Brain microvascular endothelial cell (primary cell): ENCODE measurements at regions not wholly inside any gene's neighbourhood (a gene's known extent, or its start where the extent isn't known, plus 50 kb on each side); places are given as distances from the start of the nearest gene placed in this dataset.

Source experiments
- DNase-seq: peaks from one replicate; pipeline ENCODE4 v3.0.0-alpha.2; 2020
- H3K27ac ChIP-seq: fragments of 250-450 bp; sonication (Bioruptor Pico); 2 replicates; pipeline ENCODE4 v1.5.1; 2020; ENCODE audit warnings: mild to moderate bottlenecking, moderate library complexity
- H3K27me3 ChIP-seq: fragments of 250-450 bp; sonication (Bioruptor Pico); replicated peaks from 2 replicates; pipeline ENCODE4 v1.5.1; 2020; ENCODE audit warnings: mild to moderate bottlenecking
- H3K36me3 ChIP-seq: fragments of 250-450 bp; sonication (Bioruptor Pico); replicated peaks from 2 replicates; pipeline ENCODE4 v1.5.1; 2020; ENCODE audit warnings: mild to moderate bottlenecking
- H3K4me3 ChIP-seq: 2 replicates; pipeline ENCODE4 v1.5.1; 2011; ENCODE audit warnings: low read depth, mild to moderate bottlenecking, control low read depth, low read length, moderate library complexity
- CTCF ChIP-seq: IDR thresholded peaks from 2 replicates; pipeline ENCODE4 v1.5.1; 2011; ENCODE audit warnings: low read depth, mild to moderate bottlenecking, moderate library complexity, low read length, control low read depth, inconsistent platforms; ENCODE audit errors: missing control alignments
- in situ Hi-C: cut with HindIII; loops from 2 replicates; pipeline ENCODE4 v1.10.0; 2017; ENCODE audit warnings: low sequenced_read_pairs, low pct_ligation_motif_present

GRCh38 chr3:78426454-78426853, 1341.3 kb downstream of the ROBO1 start:
- H3K36me3 ChIP-seq, result no peaks in the 10 kb centered on the region
- H3K4me3 ChIP-seq, result no peak overlapping the region
- DNase-seq, result no peak
- no peak for TF ChIP-seq CTCF
- H3K27me3 ChIP-seq, result no peaks in the 10 kb centered on the region
- H3K27ac ChIP-seq, result no peak overlapping the region
- in situ Hi-C loops, result no loop called here

GRCh38 chr3:78427303-78427702, 1340.5 kb downstream of the ROBO1 start:
- in situ Hi-C loops, result no loop called here
- DNase-seq, result no peak
- H3K27ac ChIP-seq, result no peak overlapping the region
- H3K27me3 ChIP-seq, result no peaks in the 10 kb centered on the region
- H3K36me3 ChIP-seq, result no peaks in the 10 kb centered on the region
- no peak for TF ChIP-seq CTCF
- H3K4me3 ChIP-seq, result no peak overlapping the region

- no peak for DNase-seq
- TF ChIP-seq CTCF, result no peak
- in situ Hi-C loops, result no loop called here
- Histone ChIP-seq H3K4me3 (no peak overlapping the region), H3K36me3 (no peaks in the 10 kb centered on the region), H3K27ac (no peak overlapping the region), H3K27me3 (no peaks in the 10 kb centered on the region)
Observed at GRCh38 chr3:78430741-78431140, 1337.1 kb downstream of the ROBO1 start.

GRCh38 chr3:78434801-78435200, 1333.0 kb downstream of the ROBO1 start:
- in situ Hi-C loops, result no loop called here
- H3K36me3 ChIP-seq, result no peaks in the 10 kb centered on the region
- no peak for DNase-seq
- no peak for TF ChIP-seq CTCF
- H3K4me3 ChIP-seq, result no peak overlapping the region
- H3K27me3 ChIP-seq, result no peaks in the 10 kb centered on the region
- no peak overlapping the region for H3K27ac ChIP-seq

GRCh38 chr3:78455166-78455565, 1312.6 kb downstream of the ROBO1 start:
- Histone ChIP-seq H3K27me3 (no peaks in the 10 kb centered on the region), H3K4me3 (no peak overlapping the region), H3K36me3 (no peaks in the 10 kb centered on the region), H3K27ac (no peak overlapping the region)
- no peak for TF ChIP-seq CTCF
- in situ Hi-C loops, result no loop called here
- no peak for DNase-seq

GRCh38 chr3:78455712-78456433, 1311.9 kb downstream of the ROBO1 start:
- no peaks in the 10 kb centered on the region for H3K27me3 ChIP-seq
- no peak overlapping the region for H3K27ac ChIP-seq
- DNase-seq, result no peak
- no peaks in the 10 kb centered on the region for H3K36me3 ChIP-seq
- no peak for TF ChIP-seq CTCF
- H3K4me3 ChIP-seq, result no peak overlapping the region
- in situ Hi-C loops, result no loop called here
